ENCODE measurements at regions not wholly inside any gene's neighbourhood (a gene's known extent, or its start where the extent isn't known, plus 50 kb on each side); places are given as distances from the start of the nearest gene placed in this dataset.

- Histone ChIP-seq H3K27ac (ENCODE audit: extremely low read length, insufficient read depth, low read length) (no peak overlapping the region), H2AFZ (ENCODE audit: low read length) (no peak overlapping the region), H3K4me1 (ENCODE audit: insufficient read depth, low read length) (no peaks in the 10 kb centered on the region), H3K9me3 (ENCODE audit: low read length) (no peaks in the 10 kb centered on the region), H3K9ac (ENCODE audit: insufficient read depth, low read depth, low read length) (no peak overlapping the region), H3K4me3 (replicated peaks in 1 of 3; ENCODE audit: insufficient read depth in 1 of 3, low read depth in 2 of 3, low read length in 3 of 3) (no peak overlapping the region), H3K4me2 (ENCODE audit: low read depth, low read length) (no peak overlapping the region), H3K79me2 (ENCODE audit: insufficient read depth, low read length) (no peaks in the 10 kb centered on the region), H4K20me1 (ENCODE audit: insufficient read depth, low read length) (no peaks in the 10 kb centered on the region), H3K27me3 (ENCODE audit: control insufficient read depth in 1 of 2, insufficient read depth in 2 of 2, low read length in 2 of 2) (peaks cover 2 to 30% of the 10 kb centered on the region in 2 experiments; a peak in 4 of 5 replicates), H3K36me3 (replicated peaks in 1 of 2; ENCODE audit: control insufficient read depth in 1 of 2, insufficient read depth in 2 of 2, low read length in 2 of 2) (no peaks in the 10 kb centered on the region)
- intact Hi-C loops (cut with micrococcal nuclease; ENCODE audit: unreplicated experiment): no loop called here
- 28% methylated on average over 4 of the region's 4 CpGs for WGBS (ENCODE audit: low lambda C conversion rate)
- FAIRE-seq: no peak
- no peak for ATAC-seq
- no peak for DNase-seq (ENCODE audit: low spot score)
- ChIA-PET POLR2A (no interaction called here), CTCF (ENCODE audit: low intra/inter-chr PET ratio, low total read pairs) (no interaction called here)
- TF ChIP-seq MEIS2 (CRISPR knock-in tag; IDR thresholded peaks at IDR 0.05) (no peak), MLX (CRISPR knock-in tag; IDR thresholded peaks at IDR 0.05) (no peak), JUN (CRISPR knock-in tag; IDR thresholded peaks at IDR 0.05) (no peak), CENPBD1 (CRISPR knock-in tag; IDR thresholded peaks at IDR 0.05; ENCODE audit: borderline replicate concordance, low read depth) (no peak), ZNF747 (CRISPR knock-in tag; IDR thresholded peaks at IDR 0.05; ENCODE audit: borderline replicate concordance) (no peak), ZBTB7A (CRISPR knock-in tag; IDR thresholded peaks at IDR 0.05) (no peak), SALL2 (CRISPR knock-in tag; IDR thresholded peaks at IDR 0.05) (no peak), ZNF383 (CRISPR knock-in tag; IDR thresholded peaks at IDR 0.05; ENCODE audit: borderline replicate concordance) (no peak), FOXC1 (CRISPR knock-in tag; IDR thresholded peaks at IDR 0.05; ENCODE audit: borderline replicate concordance) (no peak), ZNF572 (CRISPR knock-in tag; IDR thresholded peaks at IDR 0.05) (no peak), ARHGAP35 (CRISPR knock-in tag; IDR thresholded peaks at IDR 0.05; ENCODE audit: borderline replicate concordance) (no peak), ERF (CRISPR knock-in tag; IDR thresholded peaks at IDR 0.05) (no peak), PHF20 (CRISPR knock-in tag; IDR thresholded peaks at IDR 0.05) (no peak)
- TF ChIP-seq, protein P1, sequence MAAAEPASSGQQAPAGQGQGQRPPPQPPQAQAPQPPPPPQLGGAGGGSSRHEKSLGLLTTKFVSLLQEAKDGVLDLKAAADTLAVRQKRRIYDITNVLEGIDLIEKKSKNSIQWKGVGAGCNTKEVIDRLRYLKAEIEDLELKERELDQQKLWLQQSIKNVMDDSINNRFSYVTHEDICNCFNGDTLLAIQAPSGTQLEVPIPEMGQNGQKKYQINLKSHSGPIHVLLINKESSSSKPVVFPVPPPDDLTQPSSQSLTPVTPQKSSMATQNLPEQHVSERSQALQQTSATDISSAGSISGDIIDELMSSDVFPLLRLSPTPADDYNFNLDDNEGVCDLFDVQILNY (CRISPR knock-in tag; conservative IDR thresholded peaks at IDR 0.05): no peak
- in situ Hi-C loops (cut with HindIII; ENCODE audit: extremely low pct_ligation_motif_present, low pct_unique_long_range_greater_than_20kb): no loop called here
- BruUV-seq (replicated peaks): no TSS peak
Measured at GRCh38 chr11:116042146-116042545, 537.9 kb upstream of the CADM1 start.

Measured in HepG2 (cell line).